ENCODE measurements at regions not wholly inside any gene's neighbourhood (a gene's known extent, or its start where the extent isn't known, plus 50 kb on each side); places are given as distances from the start of the nearest gene placed in this dataset.

DNA sequence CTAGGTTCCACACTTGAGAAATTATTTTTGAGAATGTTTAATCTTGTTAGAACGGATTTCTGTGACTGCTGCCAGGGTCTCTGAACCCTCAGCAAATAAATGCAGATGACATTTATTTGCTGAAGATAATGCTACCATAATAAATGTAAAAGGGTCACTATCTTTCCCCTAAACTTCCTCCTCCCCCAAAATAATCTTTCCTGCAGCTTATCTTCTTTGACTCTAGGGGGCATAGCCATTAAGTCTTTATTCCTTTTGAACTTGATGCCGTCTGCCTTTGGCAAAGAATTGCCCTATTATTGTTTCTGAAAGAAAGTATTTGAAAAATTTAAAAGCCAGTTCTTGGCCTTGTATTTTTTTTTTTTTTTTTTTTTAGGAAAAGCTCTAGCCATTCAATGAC, 63.6 kb upstream of the ACSL3 start:
- Mint-ChIP-seq H3K9me3 (ENCODE audit: unreplicated experiment) (no peaks in the 10 kb centered on the region), H3K27ac (ENCODE audit: unreplicated experiment) (peak overlapping the region; percentile 0), H3K36me3 (ENCODE audit: unreplicated experiment) (no peaks in the 10 kb centered on the region), H3K27me3 (ENCODE audit: unreplicated experiment) (no peaks in the 10 kb centered on the region), H3K4me3 (ENCODE audit: unreplicated experiment) (no peak overlapping the region), H3K4me1 (ENCODE audit: unreplicated experiment) (peaks cover 41% of the 10 kb centered on the region)
- DNase-seq (ENCODE audit: extremely low spot score, unreplicated experiment): no peak
- TF ChIP-seq, protein P1, sequence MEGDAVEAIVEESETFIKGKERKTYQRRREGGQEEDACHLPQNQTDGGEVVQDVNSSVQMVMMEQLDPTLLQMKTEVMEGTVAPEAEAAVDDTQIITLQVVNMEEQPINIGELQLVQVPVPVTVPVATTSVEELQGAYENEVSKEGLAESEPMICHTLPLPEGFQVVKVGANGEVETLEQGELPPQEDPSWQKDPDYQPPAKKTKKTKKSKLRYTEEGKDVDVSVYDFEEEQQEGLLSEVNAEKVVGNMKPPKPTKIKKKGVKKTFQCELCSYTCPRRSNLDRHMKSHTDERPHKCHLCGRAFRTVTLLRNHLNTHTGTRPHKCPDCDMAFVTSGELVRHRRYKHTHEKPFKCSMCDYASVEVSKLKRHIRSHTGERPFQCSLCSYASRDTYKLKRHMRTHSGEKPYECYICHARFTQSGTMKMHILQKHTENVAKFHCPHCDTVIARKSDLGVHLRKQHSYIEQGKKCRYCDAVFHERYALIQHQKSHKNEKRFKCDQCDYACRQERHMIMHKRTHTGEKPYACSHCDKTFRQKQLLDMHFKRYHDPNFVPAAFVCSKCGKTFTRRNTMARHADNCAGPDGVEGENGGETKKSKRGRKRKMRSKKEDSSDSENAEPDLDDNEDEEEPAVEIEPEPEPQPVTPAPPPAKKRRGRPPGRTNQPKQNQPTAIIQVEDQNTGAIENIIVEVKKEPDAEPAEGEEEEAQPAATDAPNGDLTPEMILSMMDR (IDR thresholded peaks at IDR 0.05): peak; percentile 50

DNA sequence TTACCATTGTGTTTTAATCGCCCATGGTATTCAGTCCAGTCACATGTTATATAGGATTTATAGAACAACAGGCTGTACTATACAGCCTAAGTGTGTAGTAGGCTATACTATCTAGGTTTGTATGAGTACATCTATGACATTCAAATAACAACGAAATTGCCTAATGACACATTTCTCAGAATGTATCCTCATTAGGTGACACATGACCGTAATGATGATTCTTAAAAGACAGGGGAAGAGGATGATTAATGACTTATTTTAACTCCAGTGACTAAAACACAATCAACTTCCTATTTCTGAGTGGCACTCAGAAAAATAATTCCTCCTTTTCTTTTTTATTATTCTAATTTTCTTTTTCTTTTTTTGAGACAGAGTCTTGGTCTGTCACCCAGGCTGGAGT, 63.0 kb upstream of the ACSL3 start:
- TF ChIP-seq, protein P1 (IDR thresholded peaks at IDR 0.05): no peak

DNA sequence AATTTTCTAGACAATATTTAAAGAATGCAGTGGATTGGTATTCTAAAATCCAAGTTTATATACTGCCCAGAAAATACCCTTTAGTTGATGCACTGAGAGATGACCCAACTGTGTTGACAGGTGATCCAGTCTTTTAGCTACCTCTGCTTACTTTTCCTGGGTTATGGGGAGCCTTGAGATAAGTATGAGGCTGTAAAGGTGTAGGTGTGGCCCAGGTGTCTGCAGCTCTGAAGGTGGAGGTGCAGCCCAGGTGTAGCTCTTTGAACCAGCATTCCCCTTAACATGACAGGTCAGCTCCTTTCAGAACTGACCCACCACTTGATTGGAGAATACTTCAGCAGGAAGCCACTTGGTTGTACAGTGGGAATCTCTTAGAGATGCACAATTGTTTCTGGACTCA, 62.3 kb upstream of the ACSL3 start:
- Mint-ChIP-seq H3K9me3 (ENCODE audit: unreplicated experiment) (no peaks in the 10 kb centered on the region), H3K27me3 (ENCODE audit: unreplicated experiment) (no peaks in the 10 kb centered on the region), H3K4me3 (ENCODE audit: unreplicated experiment) (no peak overlapping the region), H3K27ac (ENCODE audit: unreplicated experiment) (no peak overlapping the region), H3K4me1 (ENCODE audit: unreplicated experiment) (peaks cover 33% of the 10 kb centered on the region), H3K36me3 (ENCODE audit: unreplicated experiment) (no peaks in the 10 kb centered on the region)
- TF ChIP-seq, protein P1 (IDR thresholded peaks at IDR 0.05): no peak
- DNase-seq (ENCODE audit: extremely low spot score, unreplicated experiment): no peak

More for the DNA sequence above, 63.0 kb upstream of the ACSL3 start:
- Mint-ChIP-seq H3K36me3 (ENCODE audit: unreplicated experiment) (no peaks in the 10 kb centered on the region), H3K4me1 (ENCODE audit: unreplicated experiment) (peaks cover 35% of the 10 kb centered on the region), H3K27ac (ENCODE audit: unreplicated experiment) (no peak overlapping the region), H3K9me3 (ENCODE audit: unreplicated experiment) (no peaks in the 10 kb centered on the region), H3K4me3 (ENCODE audit: unreplicated experiment) (no peak overlapping the region), H3K27me3 (ENCODE audit: unreplicated experiment) (no peaks in the 10 kb centered on the region)
- DNase-seq (ENCODE audit: extremely low spot score, unreplicated experiment): no peak

DNA sequence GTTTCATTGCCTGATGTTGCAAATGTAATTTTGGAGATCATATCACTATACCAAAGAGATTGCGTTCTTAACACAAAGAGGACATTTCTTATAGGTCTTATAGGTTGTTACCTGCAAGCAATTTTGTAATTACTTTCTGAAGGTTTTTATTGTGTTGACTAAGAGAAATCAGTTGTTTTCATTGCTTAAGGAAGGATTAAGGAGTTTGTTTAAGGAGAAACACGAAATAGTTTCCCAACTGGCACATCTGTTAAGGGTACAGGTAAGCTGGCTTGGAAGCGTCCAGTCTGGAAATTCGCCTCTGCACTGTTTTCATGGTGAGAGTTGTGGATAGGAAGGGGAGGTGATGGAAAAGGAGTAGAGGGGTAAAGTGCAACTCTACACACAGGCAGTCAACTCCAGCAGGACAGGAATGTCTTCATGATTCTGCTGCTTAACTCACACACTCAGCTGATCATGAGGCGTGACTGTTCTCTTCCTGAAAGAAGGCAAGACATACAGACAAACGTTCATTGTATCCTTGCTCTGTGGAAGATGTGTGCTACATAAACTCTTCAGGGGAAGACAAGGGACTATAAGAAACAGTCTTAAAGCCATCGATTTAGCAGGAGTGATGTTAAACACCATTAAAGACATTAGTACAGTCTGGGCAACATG, 61.4 kb upstream of the ACSL3 start:
- Mint-ChIP-seq H3K36me3 (ENCODE audit: unreplicated experiment) (no peaks in the 10 kb centered on the region), H3K27me3 (ENCODE audit: unreplicated experiment) (no peaks in the 10 kb centered on the region), H3K4me1 (ENCODE audit: unreplicated experiment) (peaks cover 33% of the 10 kb centered on the region), H3K4me3 (ENCODE audit: unreplicated experiment) (no peak overlapping the region), H3K9me3 (ENCODE audit: unreplicated experiment) (no peaks in the 10 kb centered on the region), H3K27ac (ENCODE audit: unreplicated experiment) (no peak overlapping the region)
- no peak for DNase-seq (ENCODE audit: extremely low spot score, unreplicated experiment)
- TF ChIP-seq, protein P1 (IDR thresholded peaks at IDR 0.05): no peak

DNA sequence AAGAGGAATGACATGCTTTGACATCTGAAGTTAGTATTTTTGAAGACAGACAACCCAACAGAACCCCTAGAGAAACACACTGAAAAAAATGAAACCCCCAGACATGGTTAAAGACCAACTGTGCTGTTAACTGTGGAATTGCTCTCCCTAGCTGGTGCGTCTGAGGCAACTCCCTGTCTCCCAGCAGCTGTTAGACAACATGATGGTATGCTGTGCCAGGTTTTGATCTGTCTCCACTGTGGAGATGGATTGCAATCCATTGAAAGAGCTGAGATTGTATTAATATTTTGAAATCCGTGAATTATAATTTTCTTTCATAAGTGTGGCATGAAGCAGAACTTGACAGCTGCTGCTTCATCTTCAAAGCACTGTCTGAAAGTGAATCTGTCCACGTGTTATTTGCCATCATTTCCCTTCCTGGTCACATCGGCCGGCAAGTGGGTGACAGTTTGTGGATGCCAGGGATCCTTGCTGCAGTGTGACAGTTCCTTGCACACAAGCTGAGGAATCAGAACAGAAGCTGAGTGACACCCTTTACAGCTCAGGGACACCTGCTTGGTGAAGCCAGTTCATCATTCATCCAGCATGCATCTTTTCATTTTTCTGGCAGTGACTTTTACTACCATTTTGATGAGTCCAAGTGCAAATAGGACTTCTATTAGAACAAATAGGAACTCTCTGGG, 58.2 kb upstream of the ACSL3 start:
- Mint-ChIP-seq H3K27ac (ENCODE audit: unreplicated experiment) (no peak overlapping the region), H3K4me3 (ENCODE audit: unreplicated experiment) (no peak overlapping the region)

More for the DNA sequence above, 58.2 kb upstream of the ACSL3 start:
- TF ChIP-seq, protein P1 (IDR thresholded peaks at IDR 0.05): no peak
- H3K4me1 Mint-ChIP-seq (ENCODE audit: unreplicated experiment): peaks cover 3% of the 10 kb centered on the region
- no peak for DNase-seq (ENCODE audit: extremely low spot score, unreplicated experiment)
- no peaks in the 10 kb centered on the region for H3K9me3 Mint-ChIP-seq (ENCODE audit: unreplicated experiment)
- no peaks in the 10 kb centered on the region for H3K36me3 Mint-ChIP-seq (ENCODE audit: unreplicated experiment)
- H3K27me3 Mint-ChIP-seq (ENCODE audit: unreplicated experiment): no peaks in the 10 kb centered on the region
